Nephron progenitor cell (in vitro differentiated cells): ENCODE measurements at regions not wholly inside any gene's neighbourhood (a gene's known extent, or its start where the extent isn't known, plus 50 kb on each side); places are given as distances from the start of the nearest gene placed in this dataset.

Experiments used
- DNase-seq: peaks from one replicate; pipeline ENCODE4 v3.0.0; 2021
- H3K27ac Mint-ChIP-seq: 2 replicates; pipeline ENCODE4 v1.8.0; 2021; ENCODE audit warnings: mild to moderate bottlenecking, moderate library complexity, mixed read lengths
- H3K27me3 Mint-ChIP-seq: 2 replicates; pipeline ENCODE4 v1.8.0; 2021; ENCODE audit warnings: mild to moderate bottlenecking, low read depth, mixed read lengths; ENCODE audit not compliant: poor library complexity
- H3K36me3 Mint-ChIP-seq: 2 replicates; pipeline ENCODE4 v1.8.0; 2021; ENCODE audit warnings: low read depth, mixed read lengths
- H3K4me1 Mint-ChIP-seq: 2 replicates; pipeline ENCODE4 v1.8.0; 2021; ENCODE audit warnings: mixed read lengths
- H3K4me3 Mint-ChIP-seq: 2 replicates; pipeline ENCODE4 v1.8.0; 2021; ENCODE audit warnings: mild to moderate bottlenecking, moderate library complexity, mixed read lengths
- H3K9me3 Mint-ChIP-seq: 2 replicates; pipeline ENCODE4 v1.8.0; 2021; ENCODE audit warnings: mild to moderate bottlenecking, moderate library complexity, mixed read lengths
- TF ChIP-seq, protein P1 (sequence below): fragments of 200-600 bp; sonication (generic); IDR thresholded peaks from 2 replicates; pipeline ENCODE4 v1.5.0; 2021; ENCODE audit warnings: antibody characterized with exemption

GRCh38 chr13:40492511-40492910, 173.9 kb downstream of the FOXO1 start:
- H3K4me1 Mint-ChIP-seq = peaks cover 15% of the 10 kb centered on the region

DNA sequence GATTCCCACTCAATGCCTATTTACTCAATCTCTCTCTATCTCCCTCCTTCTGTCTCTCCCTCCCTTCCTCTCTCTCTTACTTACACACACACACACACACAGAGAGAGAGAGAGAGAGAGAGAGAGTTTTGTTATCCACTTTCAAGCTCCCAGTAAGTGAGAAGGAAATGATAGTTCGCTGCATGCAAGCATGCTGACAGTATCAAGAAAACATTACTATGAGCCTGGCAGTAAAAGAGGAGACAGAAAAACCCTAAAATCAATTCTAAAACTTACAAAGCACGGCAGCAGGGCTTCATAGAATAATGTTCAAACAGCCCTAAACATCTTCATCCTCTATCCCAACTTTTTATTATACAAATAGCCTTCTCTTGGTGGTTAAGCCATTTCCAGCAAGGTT, 171.9 kb downstream of the FOXO1 start:
- Mint-ChIP-seq H3K9me3 (no peaks in the 10 kb centered on the region), H3K4me1 (peaks cover 13% of the 10 kb centered on the region), H3K36me3 (no peaks in the 10 kb centered on the region), H3K27me3 (peaks cover 13% of the 10 kb centered on the region), H3K4me3 (no peak overlapping the region), H3K27ac (no peak overlapping the region)
- TF ChIP-seq, protein P1, sequence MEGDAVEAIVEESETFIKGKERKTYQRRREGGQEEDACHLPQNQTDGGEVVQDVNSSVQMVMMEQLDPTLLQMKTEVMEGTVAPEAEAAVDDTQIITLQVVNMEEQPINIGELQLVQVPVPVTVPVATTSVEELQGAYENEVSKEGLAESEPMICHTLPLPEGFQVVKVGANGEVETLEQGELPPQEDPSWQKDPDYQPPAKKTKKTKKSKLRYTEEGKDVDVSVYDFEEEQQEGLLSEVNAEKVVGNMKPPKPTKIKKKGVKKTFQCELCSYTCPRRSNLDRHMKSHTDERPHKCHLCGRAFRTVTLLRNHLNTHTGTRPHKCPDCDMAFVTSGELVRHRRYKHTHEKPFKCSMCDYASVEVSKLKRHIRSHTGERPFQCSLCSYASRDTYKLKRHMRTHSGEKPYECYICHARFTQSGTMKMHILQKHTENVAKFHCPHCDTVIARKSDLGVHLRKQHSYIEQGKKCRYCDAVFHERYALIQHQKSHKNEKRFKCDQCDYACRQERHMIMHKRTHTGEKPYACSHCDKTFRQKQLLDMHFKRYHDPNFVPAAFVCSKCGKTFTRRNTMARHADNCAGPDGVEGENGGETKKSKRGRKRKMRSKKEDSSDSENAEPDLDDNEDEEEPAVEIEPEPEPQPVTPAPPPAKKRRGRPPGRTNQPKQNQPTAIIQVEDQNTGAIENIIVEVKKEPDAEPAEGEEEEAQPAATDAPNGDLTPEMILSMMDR = no peak
- DNase-seq = no peak

More at GRCh38 chr13:40492511-40492910, 173.9 kb downstream of the FOXO1 start:
- no peaks in the 10 kb centered on the region for H3K36me3 Mint-ChIP-seq
- H3K27ac Mint-ChIP-seq = no peak overlapping the region
- TF ChIP-seq, protein P1 = no peak
- no peak for DNase-seq
- no peak overlapping the region for H3K4me3 Mint-ChIP-seq
- no peaks in the 10 kb centered on the region for H3K9me3 Mint-ChIP-seq
- peaks cover 11% of the 10 kb centered on the region for H3K27me3 Mint-ChIP-seq

DNA sequence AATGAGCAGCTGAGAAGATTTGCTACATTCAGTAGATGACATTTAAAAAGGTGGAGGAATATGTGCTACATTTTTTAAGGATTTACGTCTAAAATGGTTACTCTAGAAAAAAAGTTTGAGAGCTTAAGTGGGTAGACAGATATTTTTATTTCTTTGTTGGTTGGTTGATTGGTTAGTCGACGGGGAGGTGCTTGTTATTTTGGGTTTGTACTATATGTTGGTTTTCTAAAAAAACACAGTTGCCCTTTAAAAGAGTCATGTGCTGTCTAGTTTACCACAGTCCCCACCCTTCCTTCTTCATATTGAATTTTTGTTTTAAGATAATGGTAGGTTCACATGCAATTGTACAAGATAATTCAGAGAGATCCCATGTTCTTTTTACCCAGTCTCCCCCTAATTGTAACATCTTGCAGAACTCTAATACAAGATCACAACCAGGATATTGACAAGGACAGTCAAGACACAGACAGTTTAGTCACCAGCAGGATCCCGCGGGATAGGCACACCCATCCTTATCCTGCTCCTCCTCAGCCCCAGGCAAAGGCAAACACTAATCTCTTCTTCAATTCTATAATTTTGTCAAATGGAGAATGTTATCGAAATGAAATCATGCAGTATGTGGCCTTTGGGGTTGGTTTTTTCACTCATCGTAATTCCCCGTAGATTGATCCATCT, 171.4 kb downstream of the FOXO1 start:
- Mint-ChIP-seq H3K36me3 (no peaks in the 10 kb centered on the region), H3K4me1 (peaks cover 7% of the 10 kb centered on the region), H3K4me3 (no peak overlapping the region), H3K27me3 (peaks cover 13% of the 10 kb centered on the region), H3K27ac (no peak overlapping the region), H3K9me3 (no peaks in the 10 kb centered on the region)
- TF ChIP-seq, protein P1 = no peak
- DNase-seq = no peak

GRCh38 chr13:40495621-40496001, 170.8 kb downstream of the FOXO1 start:
- no peaks in the 10 kb centered on the region for H3K9me3 Mint-ChIP-seq
- H3K4me3 Mint-ChIP-seq = no peak overlapping the region
- DNase-seq = no peak
- H3K4me1 Mint-ChIP-seq = peaks cover 6% of the 10 kb centered on the region
- TF ChIP-seq, protein P1 = no peak
- no peak overlapping the region for H3K27ac Mint-ChIP-seq
- peaks cover 16% of the 10 kb centered on the region for H3K27me3 Mint-ChIP-seq
- H3K36me3 Mint-ChIP-seq = no peaks in the 10 kb centered on the region

GRCh38 chr13:40496035-40496810, 170.2 kb downstream of the FOXO1 start:
- Mint-ChIP-seq H3K4me3 (no peak overlapping the region), H3K4me1 (peaks cover 6% of the 10 kb centered on the region), H3K9me3 (no peaks in the 10 kb centered on the region), H3K36me3 (no peaks in the 10 kb centered on the region), H3K27me3 (peaks cover 16% of the 10 kb centered on the region), H3K27ac (no peak overlapping the region)
- no peak for DNase-seq
- TF ChIP-seq, protein P1 = no peak
